H1 (cell line): ENCODE measurements at regions not wholly inside any gene's neighbourhood (a gene's known extent, or its start where the extent isn't known, plus 50 kb on each side); places are given as distances from the start of the nearest gene placed in this dataset.
A peak's percentile ranks its signal among the peaks of the same experiment; 100 is the strongest.

ENCODE experiments used
- CTCF ChIA-PET: fragments of 300-600 bp; sonication (Branson Sonifier 250); formaldehyde crosslinking; loops from one replicate; lab custom pipeline; 2021; ENCODE audit not compliant: partially characterized antibody; lab: Charles Lee
- POLR2A ChIA-PET: fragments of 300-600 bp; sonication (Branson Sonifier 250); formaldehyde crosslinking; loops from one replicate; lab custom pipeline; 2021; ENCODE audit warnings: inconsistent platforms; ENCODE audit not compliant: partially characterized antibody; lab: Charles Lee
- DNase-seq, 2 experiments: peaks; one replicate each; pipeline versions ENCODE4 v3.0.0 to v3.0.0-alpha.2; 2010 to 2022; ENCODE audit warnings: low spot score in 2 of 2, low read depth in 1 of 2, mixed read lengths in 1 of 2
- FAIRE-seq: peaks from 2 replicates; lab custom pipeline; 2011; peaks lifted over from hg19 to GRCh38; lab: Jason Lieb, UNC
- H2AFZ ChIP-seq: 2 replicates; pipeline ENCODE4 v1.8.1; 2012; ENCODE audit warnings: low read length, inconsistent platforms
- H2AK5ac ChIP-seq: 2 replicates; pipeline ENCODE4 v1.6.1; 2013; ENCODE audit warnings: low read depth, low read length
- H2BK120ac ChIP-seq: replicated peaks from 2 replicates; pipeline ENCODE3; 2013; ENCODE audit warnings: low read depth, low read length, inconsistent platforms
- H2BK12ac ChIP-seq: 2 replicates; pipeline ENCODE4 v1.6.1; 2013; ENCODE audit warnings: low read depth, low read length
- H2BK15ac ChIP-seq: 2 replicates; pipeline ENCODE4 v1.6.1; 2013; ENCODE audit warnings: low read length
- H2BK20ac ChIP-seq: 2 replicates; pipeline ENCODE4 v1.6.1; 2013; ENCODE audit warnings: low read length
- H2BK5ac ChIP-seq: 2 replicates; pipeline ENCODE4 v1.6.1; 2013; ENCODE audit warnings: low read depth, low read length
- H3K14ac ChIP-seq: 2 replicates; pipeline ENCODE4 v1.6.1; 2013; ENCODE audit warnings: inconsistent platforms; ENCODE audit not compliant: insufficient read length
- H3K18ac ChIP-seq: 2 replicates; pipeline ENCODE4 v1.6.1; 2013; ENCODE audit warnings: low read length; ENCODE audit errors: extremely low read depth
- H3K23ac ChIP-seq: 2 replicates; pipeline ENCODE4 v1.6.1; 2013; ENCODE audit warnings: inconsistent platforms; ENCODE audit not compliant: insufficient read length
- H3K23me2 ChIP-seq: 2 replicates; pipeline ENCODE4 v1.6.1; 2013; ENCODE audit warnings: low read depth, low read length
- H3K27ac ChIP-seq: 2 replicates; pipeline ENCODE4 v1.6.1; 2011; ENCODE audit warnings: low read depth, low read length, inconsistent platforms
- H3K27me3 ChIP-seq, 4 experiments: replicated peaks in 1 of 4; 1 replicate in 1 of 4; 2 replicates in 3 of 4; pipeline versions ENCODE4 v1.6.1 to v1.8.1; 2011 to 2013; ENCODE audit warnings: low read length in 3 of 4, mild to moderate bottlenecking in 3 of 4, inconsistent platforms in 2 of 4, mixed read lengths in 2 of 4, moderate library complexity in 1 of 4; ENCODE audit not compliant: control insufficient read depth in 3 of 4, insufficient read depth in 3 of 4; ENCODE audit errors: extremely low read depth in 1 of 4
- H3K36me3 ChIP-seq, 4 experiments: 2 replicates each; pipeline versions ENCODE4 v1.6.1 to v1.8.1; 2011 to 2013; ENCODE audit warnings: mild to moderate bottlenecking in 4 of 4, low read length in 3 of 4, moderate library complexity in 2 of 4, control low read depth in 1 of 4, inconsistent platforms in 1 of 4; ENCODE audit not compliant: insufficient read depth in 4 of 4, control insufficient read depth in 2 of 4
- H3K4ac ChIP-seq: replicated peaks from 2 replicates; pipeline ENCODE3; 2013; ENCODE audit warnings: low read length, low read depth, mixed read lengths, inconsistent platforms; ENCODE audit not compliant: insufficient read length
- H3K4me1 ChIP-seq, 4 experiments: replicated peaks in 1 of 4; 1 replicate in 1 of 4; 2 replicates in 3 of 4; pipeline versions ENCODE4 v1.6.1 to v1.8.1; 2011 to 2013; ENCODE audit warnings: low read length in 3 of 4, inconsistent platforms in 2 of 4, mixed read lengths in 1 of 4; ENCODE audit not compliant: insufficient read depth in 4 of 4, control insufficient read depth in 3 of 4
- H3K4me2 ChIP-seq, 2 experiments: 2 replicates each; pipeline versions ENCODE4 v1.6.1 to v1.8.1; 2011 to 2013; ENCODE audit warnings: low read depth in 2 of 2, low read length in 2 of 2, control low read depth in 1 of 2, inconsistent platforms in 1 of 2, mild to moderate bottlenecking in 1 of 2; ENCODE audit not compliant: insufficient read depth in 1 of 2
- H3K4me3 ChIP-seq, 4 experiments: fragments of 200-600, 300-600 bp in 1 of 4; sonication (generic), shearing (Covaris generic), sonication (Bioruptor Twin) in 1 of 4; 2 replicates each; pipeline versions ENCODE4 v1.5.1 to v1.8.1; 2011 to 2016; ENCODE audit warnings: low read length in 4 of 4, low read depth in 3 of 4, control low read depth in 2 of 4, inconsistent platforms in 2 of 4, mild to moderate bottlenecking in 2 of 4, mixed read lengths in 1 of 4, moderate library complexity in 1 of 4; ENCODE audit not compliant: insufficient read depth in 2 of 4; ENCODE audit errors: extremely low read depth in 1 of 4
- H3K56ac ChIP-seq: replicated peaks from 2 replicates; pipeline ENCODE3; 2013; ENCODE audit warnings: low read depth, mild to moderate bottlenecking, mixed read lengths, low read length, inconsistent platforms; ENCODE audit not compliant: insufficient read length
- H3K79me1 ChIP-seq: 2 replicates; pipeline ENCODE4 v1.6.1; 2013; ENCODE audit warnings: low read depth, low read length, control low read depth
- H3K79me2 ChIP-seq, 2 experiments: 2 replicates each; pipeline versions ENCODE4 v1.6.1 to v1.8.1; 2012 to 2013; ENCODE audit warnings: low read length in 2 of 2, mild to moderate bottlenecking in 2 of 2, inconsistent platforms in 1 of 2; ENCODE audit not compliant: insufficient read depth in 2 of 2, control insufficient read depth in 1 of 2
- H3K9ac ChIP-seq, 4 experiments: replicated peaks in 1 of 4; 1 replicate in 1 of 4; 2 replicates in 3 of 4; pipeline versions ENCODE4 v1.6.1 to v1.8.1; 2011 to 2013; ENCODE audit warnings: low read depth in 3 of 4, low read length in 3 of 4, control low read depth in 2 of 4, mild to moderate bottlenecking in 2 of 4, moderate library complexity in 2 of 4, inconsistent platforms in 1 of 4; ENCODE audit errors: extremely low read depth in 1 of 4
- H3K9me3 ChIP-seq, 2 experiments: 2 replicates each; pipeline versions ENCODE4 v1.6.1 to v1.8.1; 2012 to 2013; ENCODE audit warnings: mild to moderate bottlenecking in 2 of 2, moderate library complexity in 2 of 2, control low read depth in 1 of 2, inconsistent platforms in 1 of 2, low read depth in 1 of 2, low read length in 1 of 2, mixed read lengths in 1 of 2; ENCODE audit not compliant: insufficient read depth in 2 of 2
- H4K20me1 ChIP-seq, 2 experiments: replicated peaks in 1 of 2; 2 replicates each; pipeline versions ENCODE3 to v1.8.1; 2011 to 2013; ENCODE audit warnings: inconsistent platforms in 2 of 2, low read length in 2 of 2, mild to moderate bottlenecking in 1 of 2; ENCODE audit not compliant: insufficient read depth in 2 of 2, control insufficient read depth in 1 of 2
- H4K5ac ChIP-seq: 2 replicates; pipeline ENCODE4 v1.6.1; 2013; ENCODE audit warnings: low read length, low read depth, mixed read lengths, inconsistent platforms; ENCODE audit not compliant: insufficient read length
- H4K8ac ChIP-seq: 2 replicates; pipeline ENCODE4 v1.8.0; 2013; ENCODE audit warnings: mild to moderate bottlenecking, moderate library complexity, low read length, inconsistent platforms; ENCODE audit not compliant: insufficient read depth; ENCODE audit errors: extremely low read depth
- H4K91ac ChIP-seq: replicated peaks from 2 replicates; pipeline ENCODE3; 2013; ENCODE audit warnings: low read length, mixed read lengths, inconsistent platforms; ENCODE audit not compliant: insufficient read length
- ATF2 ChIP-seq: IDR thresholded peaks from 2 replicates; pipeline ENCODE4 v1.6.1; 2012; ENCODE audit warnings: low read length, inconsistent platforms
- CHD2 ChIP-seq: IDR thresholded peaks from 2 replicates; pipeline ENCODE4 v1.6.1; 2012; ENCODE audit warnings: low read length, improper control_type of control experiment
- CTCF ChIP-seq, 3 experiments: IDR thresholded peaks; 1 replicate in 2 of 3; 2 replicates in 1 of 3; pipeline versions ENCODE4 v1.5.1 to v1.6.1; 2011; ENCODE audit warnings: low read length in 3 of 3, mild to moderate bottlenecking in 3 of 3, inconsistent platforms in 2 of 3, low read depth in 1 of 3, moderate library complexity in 1 of 3; ENCODE audit not compliant: insufficient read depth in 1 of 3; ENCODE audit errors: control extremely low read depth in 1 of 3
- GTF2F1 ChIP-seq: IDR thresholded peaks from 2 replicates; pipeline ENCODE4 v1.6.1; 2012; ENCODE audit warnings: low read depth, low read length, improper control_type of control experiment, borderline replicate concordance
- MAFK ChIP-seq: IDR thresholded peaks from 2 replicates; pipeline ENCODE4 v1.6.1; 2012; ENCODE audit warnings: low read depth, mild to moderate bottlenecking, improper control_type of control experiment, low read length
- RAD21 ChIP-seq, 2 experiments: IDR thresholded peaks in 1 of 2; conservative IDR thresholded peaks in 1 of 2; 2 replicates each; pipeline ENCODE4 v1.6.1; 2011; ENCODE audit warnings: low read depth in 2 of 2, low read length in 2 of 2, improper control_type of control experiment in 1 of 2, inconsistent platforms in 1 of 2, mild to moderate bottlenecking in 1 of 2, moderate library complexity in 1 of 2
- WGBS, 2 experiments: shearing (Covaris generic) in 1 of 2; methylation state at CpG; one replicate each; pipeline versions ENCODE4 v1.1.6 to v1.1.7; 2013 to 2015; ENCODE audit warnings: low lambda C conversion rate in 2 of 2, mixed read lengths in 2 of 2, inconsistent platforms in 1 of 2, low coverage in 1 of 2, missing lambda C conversion rate in 1 of 2; ENCODE audit not compliant: insufficient replicate concordance in 2 of 2, insufficient coverage in 1 of 2, insufficient read length in 1 of 2; ENCODE audit errors: extremely low coverage in 1 of 2, missing lambda C conversion rate in 1 of 2; 5-methylcytosine and 5-hydroxymethylcytosine counted together

GRCh38 chr10:121392657-121393056 lies 205.6 kb downstream of the FGFR2 start:
- Histone ChIP-seq H3K79me1 (no peaks in the 10 kb centered on the region), H2BK20ac (no peak overlapping the region), H2BK15ac (no peak overlapping the region), H3K4me2 (no peak overlapping the region), H3K27ac (no peak overlapping the region), H2BK120ac (no peak overlapping the region), H4K5ac (no peak overlapping the region), H3K36me3 (no peaks in the 10 kb centered on the region), H3K23ac (no peak overlapping the region), H3K79me2 (no peaks in the 10 kb centered on the region), H2BK5ac (no peak overlapping the region), H3K4me3 (no peak overlapping the region), H3K23me2 (no peaks in the 10 kb centered on the region), H3K14ac (no peak overlapping the region), H4K20me1 (no peaks in the 10 kb centered on the region), H4K8ac (no peak overlapping the region), H3K27me3 (no peaks in the 10 kb centered on the region), H2AK5ac (no peak overlapping the region), H2BK12ac (no peak overlapping the region), H3K9me3 (no peaks in the 10 kb centered on the region), H3K4me1 (no peaks in the 10 kb centered on the region; a peak in 1 of 7 replicates), H2AFZ (peak overlapping the region; percentile 58; the same call in 1 of the 2 replicates), H4K91ac (no peak overlapping the region), H3K4ac (no peak overlapping the region), H3K18ac (no peak overlapping the region), H3K56ac (no peak overlapping the region), H3K9ac (no peak overlapping the region)
- TF ChIP-seq ATF2: no peak
- no peak for TF ChIP-seq MAFK
- TF ChIP-seq CHD2: no peak
- 0 out of 4 replicates have a peak, but pooled peaks of 1 of the 2 experiments have one; percentile 9 for TF ChIP-seq RAD21 (IDR thresholded peaks at IDR 0.05 in 1 of 2, conservative IDR thresholded peaks at IDR 0.05 in 1 of 2; ENCODE audit: low read depth in 2 of 2, low read length in 2 of 2)
- TF ChIP-seq CTCF (IDR thresholded peaks at IDR 0.05; ENCODE audit: control extremely low read depth in 1 of 3, insufficient read depth in 1 of 3, low read depth in 1 of 3, low read length in 3 of 3): no peak
- no peak for TF ChIP-seq GTF2F1
- FAIRE-seq (peak; percentile 57), DNase-seq (no peak)
- 93% methylated on average over 6 of the region's 6 CpGs; no CpG with 5 or more reads in 1 of the 2 experiments for WGBS, 2 experiments
- POLR2A ChIA-PET: no interaction called here
- CTCF ChIA-PET: interaction anchor here (0.6 to 1.6 kb wide), 3 partner anchors 8 to 14 kb away, joined by 3 to 5 read pairs (median 3); no protein-coding TSS in a partner anchor
